ENCODE measurements at regions not wholly inside any gene's neighbourhood (a gene's known extent, or its start where the extent isn't known, plus 50 kb on each side); places are given as distances from the start of the nearest gene placed in this dataset.

- TF ChIP-seq CTCF (IDR thresholded peaks at IDR 0.05; ENCODE audit: low read length) (no peak), EZH2 (optimal IDR thresholded peaks at IDR 0.05; ENCODE audit: low read depth, low read length) (no peak)
Measured at GRCh38 chr2:57399057-57399456, 647.5 kb upstream of the VRK2 start.
